Left forelimb (tissue), 1 donor: ENCODE measurements at regions not wholly inside any gene's neighbourhood (a gene's known extent, or its start where the extent isn't known, plus 50 kb on each side); places are given as distances from the start of the nearest gene placed in this dataset.

Experiments used
- DNase-seq: peaks from one replicate; pipeline ENCODE4 v3.0.0-alpha.2; 2018; ENCODE audit warnings: low spot score

DNA sequence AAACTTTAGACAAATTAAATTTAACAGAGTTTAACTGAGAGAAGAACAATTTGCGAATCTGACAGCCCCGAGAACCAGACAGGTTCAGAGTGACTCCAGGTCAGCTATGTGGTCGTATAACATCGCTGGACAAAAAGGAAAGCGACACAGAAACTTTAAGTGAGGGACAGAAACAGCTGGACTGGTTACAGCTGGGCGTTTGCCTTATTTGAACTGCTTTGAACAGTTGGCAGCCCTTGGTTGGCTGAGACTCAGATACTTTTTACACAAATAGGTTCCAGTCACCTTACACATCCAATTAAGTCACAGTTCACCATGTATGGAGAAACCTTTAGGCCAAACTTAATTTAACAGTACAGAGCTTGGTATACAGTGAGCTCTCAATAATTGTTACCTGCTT is 436.9 kb downstream of the GUCY1A2 start:
- DNase-seq, result no peak

GRCh38 chr11:106585061-106585460 is 433.2 kb downstream of the GUCY1A2 start:
- DNase-seq, result no peak

- no peak for DNase-seq
These were observed 423.4 kb downstream of the GUCY1A2 start for GRCh38 chr11:106594751-106595351.

DNA sequence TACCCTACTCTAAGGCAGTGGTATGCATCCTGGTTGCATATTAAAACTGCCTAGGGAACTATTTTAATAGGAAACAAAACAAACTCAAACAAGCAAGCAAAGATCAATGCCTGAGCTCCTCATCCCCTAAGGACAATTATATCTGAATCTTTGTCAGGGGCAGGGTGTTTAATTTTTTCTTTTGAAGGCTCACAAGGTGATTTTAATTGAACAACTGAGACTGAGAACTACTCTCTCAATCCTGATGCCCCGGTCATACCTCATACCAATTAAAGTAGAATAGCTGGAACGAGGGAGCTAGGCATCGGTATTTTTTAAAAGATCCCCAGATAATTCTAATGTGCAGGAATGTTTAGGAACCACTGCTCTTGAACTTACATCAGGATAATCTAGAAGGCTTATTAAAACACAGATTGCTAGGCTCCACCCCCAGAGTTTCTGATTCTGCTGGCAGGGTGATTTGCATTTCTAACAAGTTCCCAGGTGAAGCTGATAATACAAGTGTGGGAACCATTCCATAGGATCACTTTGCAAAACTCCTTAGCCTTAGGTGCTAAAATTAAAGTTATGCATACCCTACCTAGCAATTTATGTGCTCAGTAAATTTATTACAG is 416.5 kb downstream of the GUCY1A2 start:
- no peak for DNase-seq

GRCh38 chr11:106608677-106609076 is 409.6 kb downstream of the GUCY1A2 start:
- DNase-seq, result no peak

- no peak for DNase-seq
These were observed 404.0 kb downstream of the GUCY1A2 start for GRCh38 chr11:106614262-106614661.

DNA sequence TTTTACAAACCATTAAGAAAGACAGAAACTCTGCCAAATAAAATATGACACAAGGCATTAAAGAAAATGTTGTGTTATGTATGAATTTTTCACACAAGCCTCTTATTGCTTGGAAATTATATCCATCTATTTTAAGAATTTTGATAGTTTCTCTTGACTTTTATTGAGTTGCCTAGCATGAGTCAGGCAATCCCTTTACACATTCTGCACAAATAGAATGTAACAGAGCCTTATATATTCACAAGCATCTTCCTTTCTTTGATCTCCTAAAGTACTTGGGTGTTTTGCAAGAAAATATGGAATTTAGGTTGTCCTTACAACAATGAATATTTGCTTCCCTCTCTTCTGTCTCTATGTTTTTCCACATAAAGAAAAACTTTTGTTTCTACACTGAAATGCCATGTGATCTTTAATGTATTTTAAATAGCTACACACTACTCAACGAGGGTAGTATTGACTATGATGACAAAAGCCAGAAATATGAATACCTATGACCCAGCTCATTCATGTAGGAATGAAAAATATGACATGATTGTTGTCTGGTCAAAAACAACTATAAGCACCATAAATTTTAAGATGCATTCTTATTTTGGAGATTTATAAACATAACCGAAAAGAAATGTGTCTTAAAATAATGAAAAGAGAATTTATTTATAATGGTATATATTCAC is 398.8 kb downstream of the GUCY1A2 start:
- no peak for DNase-seq

DNA sequence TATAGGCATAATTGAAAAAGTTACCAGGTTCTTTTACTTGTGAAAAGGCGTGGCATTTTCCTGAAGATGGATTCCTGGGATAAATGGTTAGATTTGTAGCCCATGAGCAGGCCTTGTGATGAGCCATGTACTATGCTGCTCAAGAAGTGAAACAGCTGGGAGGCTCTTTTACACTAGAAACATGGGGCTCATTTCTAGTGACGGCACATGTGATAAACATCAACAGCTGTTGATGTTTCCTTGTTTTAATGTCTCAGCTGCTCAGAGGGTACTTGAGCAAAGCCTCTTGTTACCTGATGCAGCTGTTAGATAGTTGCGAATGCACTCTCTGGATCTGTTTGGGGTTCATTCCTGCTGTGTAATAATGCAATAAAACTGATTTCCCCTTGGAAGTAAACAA is 396.8 kb downstream of the GUCY1A2 start:
- no peak for DNase-seq
